ENCODE measurements at regions not wholly inside any gene's neighbourhood (a gene's known extent, or its start where the extent isn't known, plus 50 kb on each side); places are given as distances from the start of the nearest gene placed in this dataset.

- Mint-ChIP-seq H3K4me3 (ENCODE audit: unreplicated experiment) (no peak overlapping the region), H3K4me1 (ENCODE audit: low read depth, unreplicated experiment) (peaks cover 5% of the 10 kb centered on the region), H3K9me3 (ENCODE audit: unreplicated experiment) (no peaks in the 10 kb centered on the region), H3K27me3 (ENCODE audit: insufficient read depth, unreplicated experiment) (no peaks in the 10 kb centered on the region), H3K36me3 (ENCODE audit: insufficient read depth, unreplicated experiment) (peaks cover 6% of the 10 kb centered on the region), H3K27ac (ENCODE audit: unreplicated experiment) (no peak overlapping the region)
- H3K36me3 ChIP-seq (ENCODE audit: control insufficient read depth, insufficient read depth, low read length), result no peaks in the 10 kb centered on the region
- BruUV-seq (replicated peaks), result no TSS peak
- no peaks in the 10 kb centered on the region for H3K27me3 ChIP-seq (replicated peaks; ENCODE audit: control insufficient read depth, insufficient read depth, low read length)
- ChIA-PET CTCF (no interaction called here), POLR2A (no interaction called here)
- no peak for TF ChIP-seq CTCF (IDR thresholded peaks at IDR 0.05; ENCODE audit: insufficient read depth in 1 of 2, low read depth in 1 of 2, low read length in 1 of 2, severe bottlenecking in 1 of 2, unreplicated experiment in 1 of 2)
- no peak overlapping the region for H3K4me3 ChIP-seq (ENCODE audit: low read depth, low read length)
- no peak for DNase-seq
- peaks cover 19% of the 10 kb centered on the region for H3K9me3 ChIP-seq
- H3K4me1 ChIP-seq, result no peaks in the 10 kb centered on the region
- intact Hi-C loops (cut with micrococcal nuclease; ENCODE audit: unreplicated experiment), result no loop called here
Observed at GRCh38 chr12:110998165-110998564, 77.8 kb upstream of the MYL2 start.

- Histone ChIP-seq H3K27me3 (replicated peaks; ENCODE audit: control insufficient read depth, insufficient read depth, low read length) (no peaks in the 10 kb centered on the region), H3K36me3 (ENCODE audit: control insufficient read depth, insufficient read depth, low read length) (no peaks in the 10 kb centered on the region), H3K9me3 (peaks cover 19% of the 10 kb centered on the region), H3K4me1 (peaks cover 9% of the 10 kb centered on the region; the same call in 1 of the 2 replicates), H3K4me3 (ENCODE audit: low read depth, low read length) (no peak overlapping the region)
- ChIA-PET POLR2A (no interaction called here), CTCF (no interaction called here)
- BruUV-seq (replicated peaks), result no TSS peak
- Mint-ChIP-seq H3K9me3 (ENCODE audit: unreplicated experiment) (no peaks in the 10 kb centered on the region), H3K27me3 (ENCODE audit: insufficient read depth, unreplicated experiment) (no peaks in the 10 kb centered on the region), H3K27ac (ENCODE audit: unreplicated experiment) (no peak overlapping the region), H3K4me3 (ENCODE audit: unreplicated experiment) (no peak overlapping the region), H3K4me1 (ENCODE audit: low read depth, unreplicated experiment) (peaks cover 16% of the 10 kb centered on the region), H3K36me3 (ENCODE audit: insufficient read depth, unreplicated experiment) (peaks cover 6% of the 10 kb centered on the region)
- no peak for DNase-seq
- intact Hi-C loops (cut with micrococcal nuclease; ENCODE audit: unreplicated experiment), result no loop called here
- TF ChIP-seq CTCF (IDR thresholded peaks at IDR 0.05; ENCODE audit: insufficient read depth in 1 of 2, low read depth in 1 of 2, low read length in 1 of 2, severe bottlenecking in 1 of 2, unreplicated experiment in 1 of 2), result no peak
Observed at GRCh38 chr12:110996415-110996814, 76.0 kb upstream of the MYL2 start.

GRCh38 chr12:110995615-110996014 is 75.2 kb upstream of the MYL2 start:
- no TSS peak for BruUV-seq (replicated peaks)
- ChIA-PET CTCF (no interaction called here), POLR2A (no interaction called here)
- H3K27me3 ChIP-seq (replicated peaks; ENCODE audit: control insufficient read depth, insufficient read depth, low read length), result no peaks in the 10 kb centered on the region
- H3K4me3 Mint-ChIP-seq (ENCODE audit: unreplicated experiment), result no peak overlapping the region
- H3K4me1 ChIP-seq, result peaks cover 9% of the 10 kb centered on the region; the same call in 1 of the 2 replicates
- no peak for TF ChIP-seq CTCF (IDR thresholded peaks at IDR 0.05; ENCODE audit: insufficient read depth in 1 of 2, low read depth in 1 of 2, low read length in 1 of 2, severe bottlenecking in 1 of 2, unreplicated experiment in 1 of 2)
- peaks cover 19% of the 10 kb centered on the region for H3K9me3 ChIP-seq
- peaks cover 16% of the 10 kb centered on the region for H3K4me1 Mint-ChIP-seq (ENCODE audit: low read depth, unreplicated experiment)
- H3K36me3 ChIP-seq (ENCODE audit: control insufficient read depth, insufficient read depth, low read length), result no peaks in the 10 kb centered on the region
- no peak overlapping the region for H3K27ac Mint-ChIP-seq (ENCODE audit: unreplicated experiment)
- DNase-seq, result no peak
- H3K4me3 ChIP-seq (ENCODE audit: low read depth, low read length), result no peak overlapping the region
- intact Hi-C loops (cut with micrococcal nuclease; ENCODE audit: unreplicated experiment), result no loop called here
- peaks cover 6% of the 10 kb centered on the region for H3K36me3 Mint-ChIP-seq (ENCODE audit: insufficient read depth, unreplicated experiment)
- no peaks in the 10 kb centered on the region for H3K27me3 Mint-ChIP-seq (ENCODE audit: insufficient read depth, unreplicated experiment)
- no peaks in the 10 kb centered on the region for H3K9me3 Mint-ChIP-seq (ENCODE audit: unreplicated experiment)

Measured in Caco-2 (cell line).